NCI-H524 treated with DMSO at 0.1 percent for 48 hours (cell line): ENCODE measurements at regions not wholly inside any gene's neighbourhood (a gene's known extent, or its start where the extent isn't known, plus 50 kb on each side); places are given as distances from the start of the nearest gene placed in this dataset.
A peak's percentile ranks its signal among the peaks of the same experiment; 100 is the strongest.

ENCODE experiments used
- DNase-seq: peaks from one replicate; lab custom pipeline; 2025; lab: John Stamatoyannopoulos, UW

DNA sequence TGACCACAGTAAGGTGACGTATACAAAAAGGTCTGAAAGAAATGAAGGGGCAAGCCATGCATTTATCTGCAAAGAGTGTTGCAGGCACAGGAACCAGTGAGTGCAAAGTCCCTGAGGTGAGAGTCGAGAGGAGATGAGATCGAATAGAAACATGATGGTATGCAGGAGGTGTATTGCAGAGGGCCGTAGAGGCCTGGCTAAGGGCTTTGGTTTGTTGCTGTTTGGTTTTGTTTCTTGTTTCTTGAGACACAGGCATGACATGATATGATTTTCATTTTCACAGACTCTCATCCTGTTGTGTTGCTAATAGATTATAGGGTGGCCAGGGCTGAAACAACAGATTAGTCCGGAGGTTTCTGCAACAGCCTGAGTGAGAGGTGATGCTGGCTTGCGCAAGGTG lies 80.4 kb downstream of the HSPH1 start:
- no peak for DNase-seq

DNA sequence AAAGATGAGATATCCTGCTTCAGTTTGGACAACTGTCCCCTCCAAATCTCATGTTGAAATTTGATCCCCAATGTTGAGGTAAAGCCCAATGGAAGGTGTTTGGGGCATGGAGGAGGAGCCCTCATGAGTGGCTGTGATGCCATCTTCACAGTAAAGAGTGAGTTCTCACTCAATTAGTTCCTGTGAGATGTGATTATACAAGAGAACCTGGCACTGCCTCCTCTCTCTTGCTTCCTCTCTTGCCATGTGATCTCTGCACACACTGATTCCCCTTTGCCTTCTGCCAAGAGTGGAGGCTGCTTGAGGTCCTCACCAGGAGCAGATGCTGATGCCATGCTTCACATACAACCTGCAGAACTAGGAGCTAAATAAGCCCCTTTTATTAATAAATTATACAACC lies 86.9 kb downstream of the HSPH1 start:
- DNase-seq, result no peak

DNA sequence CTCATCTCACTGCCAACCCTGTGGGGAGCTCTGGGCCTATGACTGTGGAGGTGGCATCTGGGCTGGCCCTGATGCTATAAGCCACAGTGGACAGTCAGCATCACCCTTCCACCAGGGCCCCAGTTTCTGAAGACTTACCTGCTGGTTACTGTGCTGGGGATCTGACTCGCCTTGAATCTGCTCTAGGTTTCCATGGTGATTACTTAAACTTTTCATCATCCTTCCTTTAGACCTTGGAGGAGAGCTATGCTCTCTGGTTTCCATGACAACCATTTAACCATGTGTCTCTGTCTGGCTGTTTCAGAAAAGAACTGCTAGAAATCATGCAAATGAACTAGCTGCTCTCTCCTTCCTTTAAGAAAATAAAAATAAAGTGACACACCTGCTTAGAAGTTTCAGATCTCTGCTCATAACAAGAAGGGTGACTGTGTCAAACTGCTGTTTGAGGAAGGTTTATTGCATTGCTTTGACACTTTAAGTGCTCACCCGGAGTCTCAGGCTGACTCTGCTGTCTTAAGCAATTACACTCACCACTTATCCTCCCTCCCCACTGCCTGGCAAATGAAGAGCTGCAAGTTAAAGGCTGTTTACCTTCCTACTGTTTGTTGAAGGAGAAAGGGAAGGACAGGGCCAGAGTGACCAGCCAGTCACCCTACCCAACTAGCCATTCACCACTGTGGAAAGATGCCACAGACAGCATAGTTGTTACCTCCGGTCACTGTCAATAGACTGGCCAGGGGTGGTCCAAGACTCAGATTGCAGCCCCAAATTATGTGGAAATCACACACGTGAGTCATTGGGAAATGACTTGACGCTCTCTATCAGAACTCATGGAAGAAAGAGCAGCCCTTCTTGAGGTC lies 87.6 kb downstream of the HSPH1 start:
- no peak for DNase-seq

DNA sequence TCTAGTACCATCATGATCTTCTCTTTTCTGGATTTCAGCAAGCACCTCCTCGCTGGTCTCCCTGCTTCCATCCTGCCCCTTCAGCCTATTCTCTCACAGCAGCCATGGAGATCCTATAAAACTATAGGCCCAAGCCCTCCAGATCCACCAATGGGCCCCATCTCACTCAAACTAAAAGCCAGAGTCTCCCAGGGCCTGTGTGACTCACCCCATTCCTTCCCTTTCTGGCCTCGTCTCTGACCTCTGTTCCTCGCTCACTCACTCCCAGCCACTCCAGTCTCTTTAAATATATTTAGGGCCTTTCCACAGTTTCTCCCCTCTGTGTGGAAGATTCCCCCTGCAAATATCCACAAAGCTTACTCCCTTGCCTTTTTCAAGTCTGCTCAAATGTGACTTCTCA lies 89.7 kb downstream of the HSPH1 start:
- DNase-seq, result no peak

DNA sequence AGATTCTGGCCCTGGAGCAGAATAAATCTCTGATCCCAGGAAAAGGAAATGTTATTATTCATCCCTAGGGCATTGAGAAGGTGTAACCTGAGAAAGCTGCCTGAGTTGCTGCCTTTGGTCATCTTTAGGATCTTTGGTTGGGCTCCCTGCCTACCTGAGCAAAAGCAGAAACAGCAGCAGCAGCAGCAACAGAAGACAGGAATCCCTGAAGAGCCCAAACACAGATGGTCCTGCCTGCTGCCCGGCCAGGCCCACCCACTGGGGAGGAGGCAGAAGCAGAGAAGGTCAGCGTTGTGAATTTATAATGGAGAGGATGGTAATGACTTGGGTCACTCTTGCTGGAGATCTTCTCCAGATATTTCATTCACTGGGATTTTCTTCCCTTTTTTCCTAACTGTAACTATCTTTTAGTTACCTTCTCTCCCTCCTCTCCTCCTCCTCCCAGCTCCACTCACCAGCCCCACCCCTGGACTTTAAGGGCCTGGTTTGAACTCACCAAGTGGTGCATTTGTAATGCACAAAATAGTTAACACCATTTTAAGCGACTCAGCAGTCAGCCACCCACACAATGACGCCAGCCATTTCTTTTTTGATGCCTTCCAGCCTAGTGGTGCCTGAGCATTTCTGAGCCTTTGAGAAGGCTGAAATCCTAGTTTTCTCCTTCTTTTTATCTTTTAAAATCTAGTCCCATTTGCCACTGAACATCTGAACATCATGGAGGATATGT lies 91.7 kb downstream of the HSPH1 start:
- DNase-seq, result peak; percentile 41

DNA sequence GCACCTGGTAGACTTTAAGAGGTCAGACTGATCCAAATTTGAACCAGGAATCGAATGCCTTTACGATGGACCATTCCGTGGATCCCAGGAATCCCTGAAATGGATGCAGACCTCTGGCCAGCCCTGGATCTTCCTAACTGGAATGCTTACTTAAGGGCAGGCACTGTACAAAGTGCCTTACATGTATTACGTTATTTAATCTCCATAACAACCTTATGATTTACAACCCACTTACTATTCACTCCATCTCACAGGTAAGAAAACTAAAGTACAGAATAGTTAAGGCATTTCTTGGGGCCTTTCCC lies 93.6 kb downstream of the HSPH1 start:
- no peak for DNase-seq

DNA sequence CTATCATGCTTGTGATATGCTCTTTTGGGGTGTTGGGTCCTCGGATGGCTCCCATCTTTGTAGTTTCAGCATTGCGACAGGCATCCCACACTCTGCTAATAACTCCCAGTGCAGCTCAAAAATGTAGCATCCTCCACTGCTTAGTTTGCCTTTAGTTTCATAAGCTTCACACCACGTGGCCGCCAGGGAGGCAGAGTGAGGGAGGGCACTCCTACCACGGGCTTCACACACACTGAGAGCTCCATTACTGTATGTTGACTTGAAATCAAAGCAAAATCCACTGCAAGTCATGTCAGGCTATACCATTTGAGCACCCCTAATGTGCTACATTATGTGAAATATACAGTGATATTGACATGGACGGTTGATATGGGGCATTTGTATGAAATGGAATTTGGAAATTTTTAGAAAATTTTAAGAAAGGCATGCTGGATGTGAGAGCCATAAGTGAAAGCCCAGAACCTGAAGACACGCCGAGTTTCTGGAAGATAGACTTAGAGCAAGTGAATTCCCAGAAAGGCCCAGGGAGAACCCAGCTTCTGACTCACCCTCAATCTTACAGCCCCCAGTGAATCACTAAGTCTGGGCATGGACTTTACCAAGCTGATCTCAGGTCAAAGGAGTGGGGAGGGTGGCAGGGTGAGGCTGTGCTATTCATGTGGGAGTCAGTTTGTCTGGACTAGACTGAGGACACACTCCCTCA lies 94.1 kb downstream of the HSPH1 start:
- no peak for DNase-seq

DNA sequence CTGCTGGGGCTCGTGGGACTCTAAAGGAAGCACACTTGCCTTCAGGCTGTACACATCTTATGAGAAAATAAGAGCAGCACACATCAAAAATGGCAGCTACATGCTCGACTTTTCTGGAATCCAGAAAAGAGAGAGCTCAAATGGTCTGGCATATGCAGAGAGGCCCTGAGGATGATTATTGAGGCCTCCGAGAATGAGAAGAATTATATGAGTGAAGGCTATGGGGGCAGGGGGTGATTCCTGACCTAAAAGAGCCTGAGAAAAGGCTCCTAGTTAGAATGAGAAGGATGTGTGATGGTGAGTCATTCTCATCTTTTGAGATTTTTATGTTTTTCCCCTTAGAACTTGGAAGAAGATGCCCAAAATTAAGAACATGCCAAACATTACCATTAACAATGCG lies 97.1 kb downstream of the HSPH1 start:
- DNase-seq, result no peak

DNA sequence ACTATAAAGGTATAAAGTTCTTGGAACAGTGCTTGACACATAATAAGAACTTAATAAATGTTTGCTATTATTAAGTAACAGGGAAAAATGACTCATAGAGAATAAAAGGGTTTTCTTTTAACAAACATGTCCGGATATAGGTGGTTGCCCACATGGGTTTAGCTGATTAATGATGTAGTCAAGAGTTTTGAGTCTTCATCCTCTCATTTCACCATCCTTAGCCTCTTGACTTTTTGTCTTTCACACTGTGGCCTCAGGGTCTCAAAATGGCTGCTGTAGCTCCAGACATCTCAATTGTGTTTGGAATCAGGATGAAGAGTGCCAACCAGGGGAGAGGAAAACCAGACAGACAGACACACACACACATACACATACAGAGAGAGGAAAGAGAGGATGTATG lies 97.9 kb downstream of the HSPH1 start:
- no peak for DNase-seq

DNA sequence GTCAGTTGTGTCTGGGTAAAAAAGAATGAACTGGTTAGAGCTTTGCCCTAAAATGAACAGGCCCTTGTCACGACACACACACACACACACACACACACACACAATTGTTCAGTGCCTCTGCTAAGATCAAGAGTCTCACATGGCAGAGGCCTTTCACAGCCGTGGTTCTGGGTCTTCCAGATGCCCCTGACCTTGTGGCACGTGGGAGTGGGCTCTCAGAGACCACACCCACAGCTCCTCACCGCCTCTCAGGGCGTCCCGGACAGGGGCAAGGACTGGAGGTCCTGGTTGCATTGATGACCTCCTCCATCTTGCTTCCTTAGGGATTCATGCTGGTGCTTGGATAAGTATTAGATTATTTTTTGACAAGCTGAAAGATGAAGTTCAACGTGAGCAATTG lies 101.0 kb downstream of the HSPH1 start:
- no peak for DNase-seq

DNA sequence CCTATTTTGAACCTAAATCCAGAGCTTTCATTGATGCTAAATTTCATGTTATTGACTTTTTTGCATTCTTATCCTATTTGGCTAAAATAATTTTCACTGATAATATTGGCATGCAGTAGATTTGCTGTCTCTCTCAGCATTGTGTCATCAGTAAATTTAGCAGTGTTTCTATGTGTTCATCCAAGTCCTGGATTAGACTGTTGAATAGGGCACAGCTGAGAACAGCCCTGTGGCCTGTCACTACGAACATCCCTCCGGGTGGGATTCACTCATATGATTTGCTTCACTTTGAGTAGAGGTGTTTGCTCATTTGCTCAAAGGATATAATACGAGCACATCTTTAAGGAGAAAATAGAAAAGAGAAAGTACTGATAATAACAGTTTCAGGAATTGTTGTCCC lies 101.5 kb downstream of the HSPH1 start:
- no peak for DNase-seq

DNA sequence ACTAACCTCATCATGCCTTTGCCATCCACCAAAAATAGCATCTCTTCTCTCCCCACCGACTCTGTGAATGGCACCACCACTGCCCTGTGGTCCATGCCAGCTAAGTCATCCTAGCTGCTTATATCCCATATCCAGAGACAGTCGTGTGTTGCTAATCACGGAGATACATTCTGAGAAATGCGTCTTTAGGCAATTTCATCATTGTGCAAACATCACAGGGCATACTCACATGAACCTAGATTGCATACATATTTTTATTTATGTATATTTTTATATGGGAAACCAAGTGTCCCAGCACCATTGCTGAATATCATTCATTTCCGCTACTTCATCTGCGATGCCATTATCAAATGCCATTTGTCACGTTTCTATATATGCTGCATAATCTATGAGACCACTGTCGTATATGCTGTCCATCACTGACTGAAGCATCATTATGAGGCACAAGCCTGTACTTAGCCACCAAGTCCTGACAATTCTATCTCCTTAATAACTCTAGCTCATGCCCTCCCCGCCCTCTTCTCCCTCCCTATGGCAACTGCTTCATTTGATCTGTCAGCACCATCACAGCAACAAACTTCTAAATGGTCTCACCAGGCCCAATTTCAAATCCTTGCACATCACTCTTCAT lies 104.2 kb downstream of the HSPH1 start:
- DNase-seq, result no peak

DNA sequence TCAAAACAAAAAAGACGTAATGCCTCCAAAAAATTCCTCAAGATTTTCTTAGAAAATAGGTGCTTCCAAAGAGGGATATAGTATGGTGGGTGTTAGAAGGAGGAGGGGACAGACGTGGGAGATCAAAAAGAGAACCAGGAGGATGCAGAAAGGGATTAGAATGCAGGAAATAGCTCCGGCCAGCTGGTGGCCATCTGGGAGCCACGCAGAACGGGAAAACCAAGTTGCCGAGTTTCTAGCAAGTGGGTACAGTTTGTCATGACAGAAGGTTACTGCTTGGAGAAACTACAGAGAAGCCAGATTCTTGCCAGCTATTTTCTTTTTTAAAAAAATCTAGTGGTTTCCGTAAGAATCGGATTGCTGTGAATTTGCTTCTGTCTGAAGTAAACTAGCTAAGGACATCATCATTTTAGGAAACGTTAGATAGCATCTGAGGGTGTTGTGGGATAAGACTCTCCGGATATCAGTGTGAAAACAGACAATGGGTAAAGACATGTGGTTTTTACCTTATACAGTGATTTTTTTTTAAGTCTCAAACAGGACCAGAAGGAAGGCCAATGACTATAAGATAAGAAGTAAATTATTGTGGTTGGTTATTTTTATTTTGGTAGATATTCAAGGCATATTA lies 104.9 kb downstream of the HSPH1 start:
- DNase-seq, result peak; percentile 86

DNA sequence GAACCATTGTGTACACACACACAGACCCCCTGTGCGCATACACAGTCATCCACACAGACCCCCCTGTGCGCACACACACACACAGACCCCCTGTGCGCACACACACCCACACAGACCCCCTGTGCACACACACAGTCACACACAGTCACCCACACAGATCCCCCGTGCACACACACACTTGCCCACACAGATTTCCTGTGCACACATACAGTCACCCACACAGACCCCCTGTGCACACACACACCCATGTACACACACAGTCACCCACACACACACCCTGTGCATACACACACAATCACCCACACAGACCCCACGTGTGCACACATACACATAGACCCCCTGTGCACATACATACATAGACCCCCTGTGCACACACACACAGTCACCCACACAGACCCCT lies 106.1 kb downstream of the HSPH1 start:
- DNase-seq, result no peak

DNA sequence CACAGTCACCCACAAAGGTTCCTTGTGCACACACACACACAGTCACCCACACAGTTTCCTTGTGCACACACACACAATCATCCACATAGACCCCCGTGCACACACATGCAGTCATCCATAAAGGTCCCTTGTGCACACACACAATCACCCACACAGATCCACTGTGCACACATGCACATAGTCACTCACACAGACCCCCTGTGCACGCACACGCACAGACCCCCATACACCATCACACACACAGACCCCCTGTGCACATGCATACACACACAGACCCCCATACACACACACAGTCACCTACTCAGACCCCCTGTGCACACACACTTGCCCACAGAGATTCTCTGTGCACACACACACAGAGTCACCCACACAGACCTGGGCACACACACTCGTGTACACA lies 107.1 kb downstream of the HSPH1 start:
- DNase-seq, result no peak

DNA sequence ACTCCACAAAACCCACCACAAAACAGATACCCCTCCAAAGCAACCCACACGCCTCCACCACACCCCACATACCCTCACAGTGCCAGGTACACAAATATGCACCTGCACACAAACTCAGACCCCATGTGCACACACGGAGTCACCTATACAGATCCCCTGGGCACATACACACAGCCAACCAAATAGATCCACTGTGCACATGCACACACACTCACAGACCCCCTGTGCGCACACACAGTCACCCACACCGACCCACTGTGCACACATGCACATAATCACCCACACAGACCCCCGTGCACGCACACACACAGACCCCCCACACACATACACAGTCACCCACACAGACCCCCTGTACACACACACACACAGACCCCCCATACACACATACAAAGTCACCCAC lies 107.8 kb downstream of the HSPH1 start:
- DNase-seq, result no peak

DNA sequence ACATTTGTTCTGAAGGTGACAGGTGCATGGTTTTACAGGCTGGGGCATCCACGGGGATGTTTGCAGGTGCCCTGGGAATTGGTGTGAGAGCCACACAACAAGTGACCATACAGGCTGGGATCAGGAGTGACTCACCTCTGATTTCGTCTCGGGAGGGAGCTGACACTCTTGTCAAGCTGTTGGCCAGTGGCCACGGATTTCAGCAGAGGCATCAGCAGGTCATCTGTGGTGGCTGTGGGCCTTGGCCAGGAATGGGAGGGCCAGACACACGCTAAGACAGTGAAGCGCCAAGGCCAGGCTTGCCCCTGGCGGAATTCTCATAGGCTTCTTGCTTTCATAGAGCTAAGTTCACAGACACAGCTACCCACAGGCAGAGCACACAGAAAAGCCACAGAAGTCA lies 108.6 kb downstream of the HSPH1 start:
- no peak for DNase-seq

DNA sequence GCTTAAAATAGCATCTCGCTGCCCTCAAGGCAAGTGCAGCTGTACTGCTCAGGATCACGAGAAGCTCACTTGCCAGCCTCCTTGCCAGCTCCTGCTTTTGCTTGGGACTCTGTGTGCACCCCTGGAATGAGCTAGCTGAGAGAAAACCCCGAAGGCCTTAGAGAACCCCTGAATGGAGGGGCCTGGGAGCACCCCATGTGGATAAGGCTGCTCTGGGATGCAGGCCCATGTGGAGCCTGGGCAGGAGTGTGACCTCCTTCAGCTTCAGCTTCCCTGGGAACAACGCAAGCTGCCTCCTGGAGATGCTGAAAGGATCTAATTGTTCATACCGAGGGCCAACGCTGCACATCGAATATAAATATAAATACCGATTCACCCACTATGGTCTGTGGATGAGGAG lies 109.2 kb downstream of the HSPH1 start:
- DNase-seq, result no peak

DNA sequence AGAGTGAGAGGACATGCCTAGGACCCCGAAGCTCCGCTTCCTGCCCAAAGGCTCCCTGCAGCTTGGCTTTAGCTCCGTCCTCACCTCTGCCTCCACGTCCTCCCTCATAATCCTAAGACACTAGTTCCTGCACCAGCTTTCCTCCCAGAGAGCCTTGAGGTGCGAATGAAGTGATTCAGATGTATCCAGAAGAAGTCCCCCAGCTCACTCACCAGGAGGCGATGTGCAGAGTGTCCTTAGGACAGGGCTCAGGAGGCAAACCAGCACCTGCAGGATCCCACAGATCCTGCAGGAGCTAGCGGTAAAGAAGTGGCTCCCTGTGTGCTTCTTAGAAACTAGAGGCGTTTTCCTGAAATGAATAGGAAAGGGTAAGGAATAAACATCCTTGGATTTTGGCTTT lies 109.7 kb downstream of the HSPH1 start:
- DNase-seq, result no peak

DNA sequence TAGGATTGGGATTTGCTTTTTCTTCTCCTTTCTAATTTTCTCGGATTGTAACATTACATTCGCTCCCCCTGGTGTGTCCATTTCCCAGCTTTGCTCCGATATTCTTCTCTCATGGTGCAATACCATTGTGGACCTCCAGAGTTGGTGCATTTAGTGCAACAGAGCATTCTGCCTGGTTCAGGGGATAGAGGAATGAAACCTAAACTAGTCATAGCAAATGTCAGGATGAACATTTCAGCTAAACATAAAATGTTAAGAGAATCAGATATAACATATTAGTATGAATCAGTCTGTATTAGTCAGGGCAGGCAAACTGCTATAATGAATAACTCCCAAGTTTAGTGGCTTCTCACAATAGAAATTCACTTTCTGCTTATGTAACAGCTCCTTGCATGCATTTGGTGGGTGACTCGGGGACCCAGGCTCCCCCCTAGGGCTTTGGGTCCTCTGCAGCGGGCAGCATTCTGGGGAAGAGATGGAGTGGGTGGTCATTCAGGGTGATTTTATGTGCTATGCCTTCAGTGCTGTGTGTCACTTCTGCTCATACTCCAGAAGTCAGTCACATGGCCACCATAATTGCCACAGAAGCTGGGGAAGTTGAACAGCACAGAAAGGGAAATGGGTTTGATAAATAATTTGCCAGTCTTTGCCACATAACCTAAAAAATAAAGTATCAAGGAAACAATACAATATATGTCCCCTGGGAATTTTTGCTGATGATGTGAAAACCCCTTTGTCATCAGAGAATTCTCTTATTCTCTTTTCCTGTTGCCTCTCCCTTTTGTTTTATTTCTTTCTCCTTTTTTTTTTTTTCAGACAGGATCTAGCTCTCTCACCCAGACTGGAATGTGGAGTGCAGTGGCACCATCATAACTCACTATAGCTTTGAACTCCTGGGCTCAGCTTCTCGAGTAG lies 111.0 kb downstream of the HSPH1 start:
- no peak for DNase-seq

DNA sequence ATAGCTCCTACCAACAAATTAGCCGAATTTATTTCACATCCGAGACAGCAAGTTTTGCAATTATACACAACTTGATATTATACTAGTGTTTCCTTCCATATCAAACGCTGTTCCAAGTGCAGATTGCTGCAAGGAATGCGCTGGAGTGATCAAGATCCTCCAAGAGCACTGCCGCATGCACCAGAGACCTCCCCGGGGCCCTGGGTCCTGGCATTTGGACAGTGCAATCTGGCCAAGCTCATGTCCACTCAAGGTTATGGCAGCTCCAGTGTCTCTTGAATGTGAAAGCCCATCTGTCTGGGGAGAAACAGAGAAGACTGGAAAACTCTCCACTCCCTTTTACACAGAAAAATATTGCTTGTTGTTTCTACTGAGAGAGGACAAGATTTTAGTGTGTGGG lies 111.9 kb downstream of the HSPH1 start:
- no peak for DNase-seq
